ENCODE measurements at regions not wholly inside any gene's neighbourhood (a gene's known extent, or its start where the extent isn't known, plus 50 kb on each side); places are given as distances from the start of the nearest gene placed in this dataset.

- no peak for DNase-seq (ENCODE audit: extremely low spot score)
- ChIA-PET CTCF (no interaction called here), POLR2A (no interaction called here)
- no peak for TF ChIP-seq CTCF (IDR thresholded peaks at IDR 0.05; ENCODE audit: control extremely low read depth, extremely low read depth, low read depth, missing control alignments)
Measured at GRCh38 chr4:125262502-125262901, 52.3 kb upstream of the FAT4 start.

- TF ChIP-seq CTCF (IDR thresholded peaks at IDR 0.05; ENCODE audit: control extremely low read depth, extremely low read depth, low read depth, missing control alignments): no peak
- ChIA-PET POLR2A (no interaction called here), CTCF (no interaction called here)
- no peak for DNase-seq (ENCODE audit: extremely low spot score)
Measured at GRCh38 chr4:125262079-125262478, 52.7 kb upstream of the FAT4 start.

GRCh38 chr4:125254106-125254505 is 60.6 kb upstream of the FAT4 start:
- ChIA-PET POLR2A (no interaction called here), CTCF (no interaction called here)
- DNase-seq (ENCODE audit: extremely low spot score): no peak
- no peak for TF ChIP-seq CTCF (IDR thresholded peaks at IDR 0.05; ENCODE audit: control extremely low read depth, extremely low read depth, low read depth, missing control alignments)

GRCh38 chr4:125244848-125245450 is 69.8 kb upstream of the FAT4 start:
- no peak for DNase-seq (ENCODE audit: extremely low spot score)
- ChIA-PET POLR2A (no interaction called here), CTCF (interaction anchor here (1.1 kb wide), 1 partner anchor 14 kb away, joined by 4 read pairs; no protein-coding TSS in a partner anchor)
- TF ChIP-seq CTCF (IDR thresholded peaks at IDR 0.05; ENCODE audit: control extremely low read depth, extremely low read depth, low read depth, missing control alignments): no peak

- DNase-seq (ENCODE audit: extremely low spot score): no peak
- no peak for TF ChIP-seq CTCF (IDR thresholded peaks at IDR 0.05; ENCODE audit: control extremely low read depth, extremely low read depth, low read depth, missing control alignments)
- CTCF ChIA-PET: interaction anchor here (1.1 kb wide), 1 partner anchor 13 kb away, joined by 4 read pairs; no protein-coding TSS in a partner anchor
- POLR2A ChIA-PET: no interaction called here
Measured at GRCh38 chr4:125243789-125244397, 70.9 kb upstream of the FAT4 start.

- no peak for DNase-seq (ENCODE audit: extremely low spot score)
- CTCF ChIA-PET: interaction anchor here (1.0 to 1.6 kb wide), 2 partner anchors 12 to 15 kb away, joined by 3 to 6 read pairs; no protein-coding TSS in a partner anchor
- no peak for TF ChIP-seq CTCF (IDR thresholded peaks at IDR 0.05; ENCODE audit: control extremely low read depth, extremely low read depth, low read depth, missing control alignments)
- POLR2A ChIA-PET: no interaction called here
Measured at GRCh38 chr4:125235971-125236370, 78.8 kb upstream of the FAT4 start.

Measured in GM10248 (cell line).